Mammary epithelial cell (primary cell): ENCODE measurements at regions not wholly inside any gene's neighbourhood (a gene's known extent, or its start where the extent isn't known, plus 50 kb on each side); places are given as distances from the start of the nearest gene placed in this dataset.
"Not testable (repeated sequence)": the region's sequence is repeated elsewhere in the genome, so short reads cannot be mapped to it uniquely, and the experiment has no call there.

Experiments used
- EZH2 ChIP-seq: IDR thresholded peaks from 2 replicates; pipeline ENCODE4 v1.6.1; 2012; ENCODE audit warnings: low read length, inconsistent platforms, borderline replicate concordance
- TF ChIP-seq, protein P1 (sequence below), 2 donors: IDR thresholded peaks in 1 of 2; conservative IDR thresholded peaks in 1 of 2; 2 replicates each; pipeline ENCODE4 v1.5.1; 2011 to 2012; ENCODE audit warnings: inconsistent platforms in 2 of 2, low read length in 2 of 2, mild to moderate bottlenecking in 2 of 2, control low read depth in 1 of 2, low read depth in 1 of 2; ENCODE audit not compliant: insufficient read depth in 1 of 2; ENCODE audit errors: extremely low read depth in 1 of 2

DNA sequence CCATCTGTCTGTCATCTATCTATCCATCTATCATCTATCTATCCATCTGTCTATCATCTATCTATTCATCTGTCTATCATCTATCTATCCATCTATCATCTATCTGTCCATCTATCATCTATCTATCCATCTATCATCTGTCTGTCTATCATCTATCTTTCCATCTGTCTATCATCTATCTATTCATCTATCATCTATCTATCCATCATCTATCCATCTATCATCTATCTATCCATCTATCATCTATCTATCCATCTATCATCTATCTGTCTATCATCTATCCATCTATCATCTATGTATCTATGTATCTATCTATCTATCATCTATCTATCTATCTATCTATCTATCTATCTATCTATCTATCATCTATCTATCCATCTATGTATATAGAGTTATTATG is 671.6 kb downstream of the UTRN start:
- TF ChIP-seq EZH2: not testable (repeated sequence)
- TF ChIP-seq, protein P1, sequence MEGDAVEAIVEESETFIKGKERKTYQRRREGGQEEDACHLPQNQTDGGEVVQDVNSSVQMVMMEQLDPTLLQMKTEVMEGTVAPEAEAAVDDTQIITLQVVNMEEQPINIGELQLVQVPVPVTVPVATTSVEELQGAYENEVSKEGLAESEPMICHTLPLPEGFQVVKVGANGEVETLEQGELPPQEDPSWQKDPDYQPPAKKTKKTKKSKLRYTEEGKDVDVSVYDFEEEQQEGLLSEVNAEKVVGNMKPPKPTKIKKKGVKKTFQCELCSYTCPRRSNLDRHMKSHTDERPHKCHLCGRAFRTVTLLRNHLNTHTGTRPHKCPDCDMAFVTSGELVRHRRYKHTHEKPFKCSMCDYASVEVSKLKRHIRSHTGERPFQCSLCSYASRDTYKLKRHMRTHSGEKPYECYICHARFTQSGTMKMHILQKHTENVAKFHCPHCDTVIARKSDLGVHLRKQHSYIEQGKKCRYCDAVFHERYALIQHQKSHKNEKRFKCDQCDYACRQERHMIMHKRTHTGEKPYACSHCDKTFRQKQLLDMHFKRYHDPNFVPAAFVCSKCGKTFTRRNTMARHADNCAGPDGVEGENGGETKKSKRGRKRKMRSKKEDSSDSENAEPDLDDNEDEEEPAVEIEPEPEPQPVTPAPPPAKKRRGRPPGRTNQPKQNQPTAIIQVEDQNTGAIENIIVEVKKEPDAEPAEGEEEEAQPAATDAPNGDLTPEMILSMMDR (conservative IDR thresholded peaks at IDR 0.05 in 1 of 2, IDR thresholded peaks at IDR 0.05 in 1 of 2; ENCODE audit: extremely low read depth in 1 of 2, insufficient read depth in 1 of 2, low read depth in 1 of 2, low read length in 2 of 2): not testable (repeated sequence)
